GM18870 (cell line): ENCODE measurements at regions not wholly inside any gene's neighbourhood (a gene's known extent, or its start where the extent isn't known, plus 50 kb on each side); places are given as distances from the start of the nearest gene placed in this dataset.

ENCODE experiments used
- ATAC-seq: cut with Tn5 transposase; IDR thresholded peaks from one replicate; pipeline ENCODE4 v1.9.1; 2021; ENCODE audit warnings: moderate library complexity; ENCODE audit not compliant: unreplicated experiment

DNA sequence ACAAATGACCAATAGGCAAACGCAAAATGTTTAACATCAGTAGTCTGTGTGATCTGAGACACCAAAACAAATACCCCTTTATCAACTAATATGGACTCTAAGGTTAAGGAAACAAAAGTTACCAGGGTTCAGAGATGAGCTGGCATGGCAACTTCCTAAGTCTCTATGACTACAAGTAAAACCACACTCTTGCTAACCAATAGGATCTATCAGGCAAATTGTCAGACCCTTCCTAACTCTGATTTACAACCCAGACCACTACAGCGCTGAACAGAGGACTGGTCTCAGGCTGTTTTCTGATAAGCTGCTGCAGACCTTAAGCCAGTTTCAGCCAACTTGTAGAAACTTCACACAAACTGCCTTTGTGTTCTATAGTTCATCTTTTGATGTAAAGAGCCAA is 608.0 kb downstream of the TLL1 start:
- no peak for ATAC-seq

DNA sequence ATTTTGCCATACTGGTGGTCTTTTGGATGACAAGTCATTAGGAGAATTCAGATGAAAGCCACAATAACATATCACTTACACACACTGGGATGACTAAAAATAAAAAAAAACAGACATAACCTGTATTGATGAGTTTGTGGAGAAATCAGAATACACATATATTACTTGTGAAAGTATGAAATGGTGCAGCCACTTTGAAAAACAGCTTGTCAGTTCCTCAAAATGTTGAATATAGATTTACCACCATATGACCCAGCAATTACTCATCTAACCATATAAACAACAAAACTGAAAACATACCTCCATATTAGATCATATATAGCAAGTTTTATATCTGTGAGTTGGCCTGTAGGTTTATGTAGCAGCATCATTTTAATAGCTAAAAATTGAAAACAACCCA is 608.7 kb downstream of the TLL1 start:
- ATAC-seq = no peak

DNA sequence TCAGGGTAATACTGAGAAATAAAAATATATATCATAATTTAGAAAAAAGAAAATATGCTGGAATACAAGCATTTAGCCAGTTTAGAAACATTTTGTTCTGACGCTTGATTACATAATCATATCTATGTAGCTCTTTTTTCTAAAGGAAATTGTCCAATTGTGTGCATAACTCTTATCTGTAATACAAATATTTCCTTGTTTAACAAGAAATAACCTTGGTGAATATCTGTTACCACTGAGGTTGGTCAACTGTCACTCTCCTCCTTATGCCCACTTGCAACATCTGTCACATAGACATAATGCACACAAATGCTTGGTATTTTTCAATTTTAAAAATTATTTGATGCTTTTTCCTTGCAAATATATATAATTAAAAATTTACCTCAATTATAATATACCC is 609.7 kb downstream of the TLL1 start:
- ATAC-seq = no peak

DNA sequence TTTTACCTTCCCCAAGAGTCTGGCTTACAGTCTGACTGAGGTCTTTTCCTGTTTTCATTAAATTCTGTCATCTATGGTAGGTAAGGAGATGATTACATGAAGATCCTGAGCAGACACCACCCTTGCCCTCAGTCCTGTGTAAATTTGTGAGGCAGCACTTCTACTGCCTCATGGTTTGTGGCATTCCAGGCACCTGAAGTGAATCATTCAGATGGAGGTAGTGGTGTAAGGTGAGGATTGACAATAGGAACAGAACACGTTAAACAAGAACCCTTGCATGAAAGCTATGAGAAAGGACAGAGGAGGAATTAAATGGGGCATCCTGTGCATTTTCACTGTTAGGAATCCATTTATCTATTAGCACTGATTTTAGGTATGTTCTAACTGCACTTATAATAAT is 618.6 kb downstream of the TLL1 start:
- ATAC-seq = no peak

DNA sequence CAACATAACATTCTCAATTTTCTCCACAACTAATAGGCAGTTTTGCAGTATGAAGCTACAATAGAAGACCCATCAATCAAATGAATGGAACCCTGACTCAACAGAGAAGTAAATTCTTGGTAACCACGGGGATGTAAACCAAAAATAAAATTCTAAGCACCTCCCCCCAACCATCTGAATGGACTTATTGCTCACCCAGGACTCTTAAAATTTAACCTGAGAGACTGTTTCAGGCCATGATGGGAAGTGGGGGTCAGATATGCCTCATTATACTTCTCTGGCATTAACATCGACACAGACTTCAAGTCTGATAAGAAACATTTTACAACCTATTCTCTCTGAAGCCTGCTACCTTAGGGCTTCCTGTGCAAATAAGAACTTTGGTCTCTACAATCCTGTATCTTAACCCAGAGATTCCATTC is 620.9 kb downstream of the TLL1 start:
- ATAC-seq = no peak

DNA sequence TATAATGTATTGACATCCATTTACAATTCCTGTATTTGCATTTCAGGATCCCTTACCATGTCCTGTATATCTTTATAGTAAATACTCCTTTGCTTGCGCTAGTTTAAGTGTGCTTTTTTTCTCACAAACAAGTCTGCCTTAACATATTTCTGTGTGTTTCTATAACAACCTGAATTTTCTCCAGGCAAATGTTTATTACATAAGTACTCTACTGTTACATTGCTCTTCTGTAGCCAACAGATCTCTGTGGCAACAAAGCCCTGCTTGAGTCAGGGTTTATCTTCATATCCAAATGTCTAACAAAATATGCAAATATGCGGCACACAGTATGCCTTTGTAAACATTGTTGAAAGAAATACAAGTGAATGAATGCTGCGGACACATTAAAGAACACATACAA is 625.5 kb downstream of the TLL1 start:
- ATAC-seq = no peak

DNA sequence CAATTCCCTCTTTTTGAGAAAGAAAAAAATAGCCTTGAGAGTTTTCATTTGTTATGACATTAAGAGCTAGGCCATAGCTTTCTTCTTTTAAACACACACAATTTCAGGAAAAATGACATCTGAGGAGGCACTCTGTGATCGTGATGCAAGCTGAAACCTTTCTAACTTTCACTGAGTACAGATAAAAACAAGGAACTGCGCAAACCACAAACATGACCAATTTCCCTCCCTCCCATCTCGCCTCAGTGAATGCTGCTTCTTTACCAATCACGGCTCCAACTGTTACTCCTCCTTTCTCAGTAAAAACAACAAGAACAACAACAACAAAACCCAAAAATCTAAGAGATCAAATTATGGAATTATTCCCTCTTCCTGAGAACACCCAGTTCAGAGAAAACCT is 626.8 kb downstream of the TLL1 start:
- ATAC-seq = no peak

DNA sequence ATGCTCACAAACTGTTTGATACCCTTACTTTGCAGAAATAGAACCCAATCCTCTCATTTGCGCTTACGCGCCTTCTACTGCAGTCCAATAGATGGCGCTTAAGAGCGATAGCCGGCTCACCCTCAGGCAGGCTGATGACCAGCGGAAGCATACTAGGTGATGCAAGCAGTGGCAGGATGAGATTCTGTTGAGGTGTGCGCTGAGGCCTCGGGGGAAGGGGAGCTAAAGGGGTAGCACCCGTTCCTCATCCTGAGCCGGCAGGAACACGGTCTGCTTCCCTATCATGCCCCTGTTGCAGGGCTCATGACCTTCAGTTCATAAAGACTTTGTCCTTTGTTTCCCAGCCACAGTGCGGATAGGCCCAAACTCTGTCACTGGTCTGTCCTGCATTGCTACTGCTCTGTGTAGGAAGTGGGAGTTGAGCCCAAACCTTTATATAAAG is 628.9 kb downstream of the TLL1 start:
- ATAC-seq = peak; percentile 88

DNA sequence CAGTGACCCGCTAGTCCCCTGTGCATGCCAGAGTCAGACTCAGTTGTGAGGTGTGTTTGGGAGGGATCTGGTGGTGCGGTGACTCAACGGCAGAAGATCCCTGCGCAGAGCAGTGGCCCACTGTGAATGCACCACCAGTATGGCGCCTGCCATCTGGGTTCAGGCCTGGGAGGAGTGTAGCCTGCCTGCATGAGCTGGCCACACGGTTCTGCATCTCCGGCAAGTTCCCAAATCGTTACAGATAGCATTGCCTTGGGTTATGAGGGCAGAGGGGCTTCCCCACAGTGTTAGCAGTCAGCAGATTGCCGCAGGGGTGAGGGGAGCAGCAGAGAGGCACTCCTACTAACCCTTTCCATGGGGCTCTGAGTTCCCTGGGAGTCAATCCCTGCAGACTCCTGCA is 629.6 kb downstream of the TLL1 start:
- no peak for ATAC-seq

DNA sequence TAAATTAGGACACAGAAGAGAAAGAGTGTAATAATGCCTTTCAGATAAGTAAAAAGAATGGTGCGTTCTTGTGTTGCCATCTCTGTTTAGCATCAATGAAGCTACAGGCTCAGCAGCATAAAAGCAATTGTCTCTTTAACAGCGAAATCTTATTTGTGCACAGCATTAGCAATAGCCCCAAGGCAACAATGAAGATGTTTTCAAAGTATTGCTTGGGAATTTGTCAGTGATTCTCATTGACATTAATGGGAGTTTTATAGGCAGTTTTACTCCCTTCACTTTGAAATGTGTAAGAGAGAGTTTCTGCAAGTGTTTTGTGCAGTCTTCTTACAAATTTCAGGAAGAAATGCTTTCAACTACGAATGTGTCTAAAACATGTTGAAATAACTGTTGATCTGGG is 633.0 kb downstream of the TLL1 start:
- no peak for ATAC-seq

DNA sequence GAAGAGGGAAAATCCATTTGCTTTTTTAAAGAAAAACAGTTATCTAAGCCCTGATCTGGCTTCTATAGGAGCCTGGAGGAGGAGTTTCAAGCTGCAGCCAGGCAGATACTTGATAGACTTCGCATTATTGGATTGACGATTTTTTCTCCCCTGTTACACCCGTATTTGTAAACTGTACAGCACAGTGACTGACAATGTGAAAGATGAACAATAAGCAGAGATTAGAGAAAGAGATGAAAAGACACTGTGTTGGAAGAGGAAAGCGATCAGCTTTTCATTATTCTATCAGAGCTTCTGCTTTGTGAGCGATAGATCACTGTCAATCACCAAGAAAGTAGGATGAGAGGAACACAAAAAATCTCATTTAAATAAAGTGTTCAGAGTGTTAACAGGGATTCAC is 639.2 kb downstream of the TLL1 start:
- ATAC-seq = no peak

DNA sequence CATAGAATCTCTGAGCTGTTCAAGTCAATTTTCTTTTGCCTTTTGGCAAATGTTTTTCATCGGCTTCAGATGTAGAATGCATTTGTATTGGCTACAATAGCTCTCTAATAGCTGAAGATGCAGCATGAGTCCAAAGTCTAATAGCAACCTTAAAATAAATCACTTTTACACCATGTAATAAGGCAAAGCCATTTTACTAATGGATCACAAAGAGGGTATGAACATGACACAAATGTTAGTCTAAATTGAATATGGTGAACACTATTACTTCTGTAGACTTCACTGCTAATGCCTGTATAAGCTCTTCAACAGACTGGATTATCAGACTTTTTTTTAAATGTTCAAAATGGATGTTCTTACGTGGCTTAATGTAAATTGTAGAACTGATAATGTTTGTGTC is 645.3 kb downstream of the TLL1 start:
- no peak for ATAC-seq

DNA sequence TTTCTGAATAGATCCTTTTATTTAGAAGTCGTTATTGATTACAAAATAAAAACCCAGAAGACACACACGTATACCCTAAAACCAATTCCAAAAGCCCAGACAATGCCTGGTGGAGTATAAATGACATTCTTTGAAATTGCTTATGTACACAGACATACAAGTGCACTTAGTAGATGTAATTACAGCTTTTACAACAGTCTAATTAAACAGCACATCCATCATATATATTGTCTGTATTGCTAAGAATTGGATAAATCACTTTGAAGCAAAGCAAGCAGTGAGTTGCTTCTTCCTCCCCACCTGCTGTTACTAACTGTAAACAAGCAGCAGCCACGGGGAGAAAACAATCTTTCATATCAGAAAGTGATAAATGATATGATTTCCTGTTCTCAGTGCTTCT is 645.7 kb downstream of the TLL1 start:
- ATAC-seq = no peak

DNA sequence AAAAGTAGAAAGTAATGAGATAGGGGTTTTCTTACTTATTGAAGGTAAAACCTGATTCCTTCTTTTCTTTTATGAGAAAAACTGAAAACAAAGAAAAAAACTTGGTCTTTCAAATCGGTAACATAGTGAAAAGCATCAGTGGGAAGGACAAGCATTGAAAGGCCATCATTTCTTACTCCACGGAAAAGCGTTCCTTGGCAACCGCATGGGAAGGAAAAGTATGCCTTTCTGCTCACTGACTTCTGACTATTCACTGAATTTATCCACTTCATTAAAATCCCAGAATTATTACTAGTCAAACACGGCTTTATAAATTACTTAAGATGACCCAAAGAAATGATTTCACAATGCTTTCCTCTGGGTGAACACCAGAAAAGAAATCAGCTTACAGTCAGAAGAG is 646.7 kb downstream of the TLL1 start:
- no peak for ATAC-seq

DNA sequence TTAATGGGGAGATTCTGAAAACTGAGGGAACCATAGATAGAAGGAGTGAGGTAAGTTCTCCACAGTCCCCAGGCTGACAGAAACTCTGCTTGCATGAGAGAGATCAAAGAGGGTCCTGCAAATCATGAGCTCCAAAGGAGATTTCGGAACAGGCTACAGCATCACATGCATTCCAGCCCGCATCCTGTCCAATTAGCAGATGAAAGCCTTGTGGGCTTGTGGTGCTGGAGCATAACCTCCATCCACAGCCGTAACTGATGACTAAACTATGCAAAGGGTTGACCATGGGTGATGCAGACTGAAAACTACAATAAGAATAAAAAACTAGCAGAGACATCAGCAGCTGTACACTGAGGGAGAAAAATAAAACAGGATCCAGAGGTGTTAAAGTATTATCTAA is 654.5 kb downstream of the TLL1 start:
- ATAC-seq = no peak

DNA sequence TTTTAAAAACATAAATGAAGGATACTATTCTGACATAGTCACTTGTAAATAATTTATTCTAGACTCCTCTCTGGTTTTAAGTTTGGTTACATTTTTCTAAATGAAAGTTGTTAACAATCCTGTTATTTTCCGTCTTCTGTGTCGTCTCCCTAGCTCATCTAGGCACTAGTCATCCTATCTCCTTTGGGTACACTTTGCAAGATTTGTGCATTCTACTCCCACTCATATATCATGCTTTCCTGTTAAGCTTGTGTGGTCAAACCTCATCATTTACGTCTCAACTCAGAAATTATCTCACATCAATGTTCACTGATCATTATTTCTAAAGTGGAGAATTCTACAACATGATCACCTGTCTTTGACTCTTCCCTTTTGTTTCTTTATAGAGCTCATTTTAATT is 658.7 kb downstream of the TLL1 start:
- no peak for ATAC-seq

DNA sequence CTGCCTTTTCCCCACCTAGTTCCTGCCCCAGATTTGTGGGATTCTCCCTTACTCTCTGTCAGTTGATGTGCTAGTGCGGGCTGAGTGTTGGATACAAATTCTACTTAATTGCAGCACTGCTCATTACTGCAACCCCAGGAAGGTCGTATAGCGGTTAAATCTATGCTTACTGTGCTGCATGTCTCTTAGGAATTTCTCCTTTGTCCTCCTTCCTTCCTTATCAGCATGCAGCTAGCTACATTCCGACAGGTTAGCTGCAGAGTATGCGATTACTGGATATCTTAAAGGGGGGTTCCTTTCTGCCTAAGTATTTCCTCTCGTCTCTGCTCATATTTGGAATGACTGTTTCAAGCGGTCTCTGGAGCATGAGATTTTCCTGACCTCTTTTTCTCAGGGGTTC is 662.8 kb downstream of the TLL1 start:
- no peak for ATAC-seq

DNA sequence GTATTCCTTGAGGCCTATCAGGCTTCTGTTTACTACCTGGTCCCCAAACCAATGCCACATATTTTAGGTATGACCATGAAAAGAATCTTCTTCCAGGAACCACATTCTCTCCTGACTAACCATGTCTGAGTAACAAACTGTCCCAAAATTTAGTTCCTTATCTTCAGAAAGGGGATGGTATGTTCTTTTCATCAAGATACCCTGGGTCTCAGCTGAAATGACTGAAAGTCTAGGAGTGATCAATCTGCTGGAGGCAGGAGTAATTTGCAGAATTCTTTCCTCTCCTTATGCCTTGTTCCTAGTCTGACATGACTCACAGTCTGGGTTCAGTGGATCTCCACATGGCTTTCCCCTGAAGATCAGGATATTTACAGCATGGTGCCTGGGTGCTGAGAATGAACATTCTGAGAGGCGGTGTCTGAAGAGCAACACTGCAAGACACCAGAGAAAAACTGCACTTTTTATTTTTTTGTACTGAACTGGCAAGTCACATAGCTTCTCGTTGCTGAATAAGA is 665.5 kb downstream of the TLL1 start:
- no peak for ATAC-seq

DNA sequence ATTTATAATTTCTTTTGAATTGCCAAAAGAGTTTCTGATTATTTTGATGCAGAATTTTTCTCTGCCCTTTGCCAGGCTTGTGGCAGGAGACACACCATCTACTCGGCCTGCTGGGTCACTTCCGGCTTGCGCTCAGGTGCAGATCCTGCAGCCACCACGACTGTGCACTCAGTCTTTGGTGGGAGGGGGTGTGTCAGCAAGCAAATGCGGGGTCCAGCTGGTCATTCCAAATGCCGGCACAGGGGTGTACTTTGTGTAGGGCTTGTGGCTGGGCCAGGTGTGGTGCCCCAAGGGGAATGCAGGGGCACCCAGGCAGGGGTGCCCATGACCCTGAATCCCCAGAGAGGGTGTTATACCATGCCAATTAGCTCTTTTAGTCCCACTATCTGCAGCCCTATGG is 673.0 kb downstream of the TLL1 start:
- ATAC-seq = no peak

DNA sequence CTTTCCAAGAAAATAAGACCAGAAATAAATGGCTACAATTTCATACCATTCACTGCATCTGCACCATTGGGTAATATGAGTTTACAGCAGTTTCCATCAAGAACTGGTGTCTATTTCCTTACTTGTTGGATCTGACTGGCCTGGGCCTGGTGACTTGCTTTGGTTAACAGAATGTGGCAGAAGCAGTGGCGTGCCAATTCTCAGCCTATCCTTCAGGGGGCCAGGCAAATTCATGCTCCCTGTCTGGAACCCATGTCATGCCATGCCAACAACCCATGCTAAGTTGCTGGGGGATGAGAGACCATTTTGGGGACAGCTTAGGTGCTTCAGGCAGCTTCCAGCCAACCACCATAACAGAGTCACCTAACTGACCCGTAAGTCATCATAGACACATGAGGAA is 656.7 kb downstream of the SPOCK3 start:
- ATAC-seq = no peak

DNA sequence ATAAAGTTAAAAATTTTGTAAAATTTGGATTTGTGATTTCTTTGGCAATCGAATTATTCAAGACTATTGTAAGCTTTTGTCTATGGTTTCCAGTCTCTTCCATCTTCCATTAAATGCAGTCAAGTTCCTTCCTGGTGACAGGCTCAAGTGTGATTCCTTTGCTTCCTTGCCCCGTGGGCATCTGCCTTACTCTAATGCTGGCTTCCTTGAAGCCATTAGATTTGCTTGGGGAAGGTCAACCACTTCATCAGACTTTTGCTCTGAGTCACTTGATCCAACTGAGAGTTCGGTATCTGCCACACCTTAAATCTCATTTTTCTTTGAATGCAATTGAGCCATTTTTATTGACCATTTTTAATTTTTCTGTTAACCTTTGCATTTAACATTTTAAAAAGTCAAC is 648.8 kb downstream of the SPOCK3 start:
- no peak for ATAC-seq

DNA sequence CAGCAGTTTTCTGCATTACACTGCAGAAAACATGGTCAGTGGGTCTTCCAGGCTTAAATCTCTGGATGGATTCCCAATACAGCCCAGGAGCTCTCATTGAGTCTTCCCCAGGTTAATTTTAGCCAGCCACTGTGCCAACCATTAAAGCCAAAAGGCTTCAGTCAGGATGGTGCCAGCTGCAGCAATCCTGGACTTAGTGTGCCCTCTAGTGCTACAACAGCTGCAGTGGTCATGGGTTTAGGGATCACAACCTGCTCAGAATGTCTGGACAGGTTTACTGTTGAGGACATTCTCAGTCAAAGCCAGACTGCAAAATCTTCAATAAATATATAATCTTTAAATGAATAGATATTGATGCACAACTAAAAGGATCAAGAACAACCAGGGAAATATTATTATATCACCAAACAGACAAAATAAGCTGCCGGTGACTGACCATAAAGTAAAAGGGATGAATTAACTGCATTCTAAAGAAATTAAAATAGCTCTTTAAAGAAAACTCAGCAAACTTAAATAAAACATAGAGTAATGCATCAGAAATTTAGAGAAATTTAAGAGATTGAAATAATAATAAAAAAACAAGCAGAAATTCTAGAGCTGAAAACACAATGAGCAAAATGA is 639.9 kb downstream of the SPOCK3 start:
- peak; percentile 77 for ATAC-seq

DNA sequence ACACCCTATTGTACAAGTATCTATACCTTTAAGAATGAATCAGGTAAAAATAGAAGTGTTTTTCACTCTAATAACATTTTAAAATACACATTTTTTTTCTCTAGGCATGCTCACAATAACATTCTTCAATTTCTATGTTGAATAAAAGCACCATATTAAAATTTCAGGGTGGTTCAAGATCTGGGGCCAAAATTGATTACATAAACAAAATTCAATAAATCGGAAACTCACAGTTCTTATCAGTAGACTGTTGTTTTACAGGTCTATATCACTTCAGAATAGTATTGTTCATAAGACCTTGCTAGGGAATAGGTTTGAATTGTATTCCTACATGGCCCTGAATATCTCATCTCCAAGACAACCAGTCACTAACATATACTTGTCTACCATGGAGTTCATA is 634.0 kb downstream of the SPOCK3 start:
- ATAC-seq = no peak
